PC-3 (cell line): ENCODE measurements at regions not wholly inside any gene's neighbourhood (a gene's known extent, or its start where the extent isn't known, plus 50 kb on each side); places are given as distances from the start of the nearest gene placed in this dataset.

Experiments
- ATAC-seq: fragments of 200-7000 bp; cut with Tn5 transposase; 2 replicates; pipeline ENCODE4 v1.9.1; 2020; ENCODE audit warnings: mild to moderate bottlenecking, moderate library complexity
- BruUV-seq: library from RNA; stranded (reverse); fragments of 400-500 nt; replicated peaks from 2 replicates; lab custom pipeline; 2021; lab: Mats Ljungman, UMichigan
- CTCF ChIA-PET: fragments of 300-600 bp; sonication (Branson Sonifier 250); formaldehyde crosslinking; loops from one replicate; lab custom pipeline; 2022; ENCODE audit warnings: antibody characterized with exemption; lab: Charles Lee
- POLR2A ChIA-PET: fragments of 300-600 bp; sonication (Branson Sonifier 250); formaldehyde crosslinking; loops from one replicate; lab custom pipeline; 2022; ENCODE audit warnings: antibody characterized with exemption; ENCODE audit not compliant: unreplicated experiment; lab: Charles Lee
- DNase-seq: peaks from one replicate; pipeline ENCODE4 v3.0.0-alpha.2; 2015
- H2AFZ ChIP-seq: fragments of 300-600 bp; sonication (generic); 2 replicates; pipeline ENCODE4 v1.6.0; 2016; ENCODE audit warnings: antibody characterized with exemption, low read length
- H3F3A ChIP-seq: fragments of 300-600 bp; sonication (generic); one replicate; pipeline ENCODE4 v1.6.0; 2017; ENCODE audit warnings: antibody characterized with exemption, low read length, control low read depth, mild to moderate bottlenecking; ENCODE audit not compliant: unreplicated experiment
- H3K27ac ChIP-seq: fragments of 300-600 bp; sonication (generic); 2 replicates; pipeline ENCODE4 v1.5.1; 2016; ENCODE audit warnings: mild to moderate bottlenecking, low read length
- H3K27me3 ChIP-seq: fragments of 300-600 bp; sonication (generic); 2 replicates; pipeline ENCODE4 v1.6.1; 2016; ENCODE audit warnings: low read length, mixed read lengths
- H3K36me3 ChIP-seq: fragments of 300-600 bp; sonication (generic); 2 replicates; pipeline ENCODE4 v1.6.1; 2016; ENCODE audit warnings: low read depth, mixed run types, low read length, mixed read lengths
- H3K4me1 ChIP-seq: fragments of 300-600 bp; sonication (generic); 2 replicates; pipeline ENCODE4 v1.5.1; 2016; ENCODE audit warnings: low read length; ENCODE audit not compliant: insufficient read depth
- H3K4me2 ChIP-seq: fragments of 300-600 bp; sonication (generic); 2 replicates; pipeline ENCODE4 v1.6.0; 2016; ENCODE audit warnings: low read length
- H3K4me3 ChIP-seq: fragments of 300-600 bp; sonication (generic); 2 replicates; pipeline ENCODE4 v1.5.1; 2016; ENCODE audit warnings: mild to moderate bottlenecking, low read length, mixed read lengths
- H3K79me2 ChIP-seq: fragments of 300-600 bp; sonication (generic); 2 replicates; pipeline ENCODE4 v1.6.1; 2017; ENCODE audit warnings: low read length, mixed read lengths
- H3K9ac ChIP-seq: fragments of 300-600 bp; sonication (generic); 2 replicates; pipeline ENCODE4 v1.6.0; 2016; ENCODE audit warnings: mild to moderate bottlenecking, low read length
- H3K9me2 ChIP-seq: fragments of 300-600 bp; sonication (generic); replicated peaks from 2 replicates; pipeline ENCODE4 v1.6.1; 2016; ENCODE audit warnings: mixed run types, low read length, mixed read lengths
- H3K9me3 ChIP-seq: fragments of 300-600 bp; sonication (generic); 2 replicates; pipeline ENCODE4 v1.6.1; 2016; ENCODE audit warnings: low read length, mixed read lengths
- H4K20me1 ChIP-seq: fragments of 300-600 bp; sonication (generic); 2 replicates; pipeline ENCODE4 v1.6.1; 2016; ENCODE audit warnings: low read length, mixed read lengths
- EZH2 ChIP-seq: fragments of 300-600 bp; sonication (generic); IDR thresholded peaks from one replicate; pipeline ENCODE4 v1.6.1; 2017; ENCODE audit warnings: antibody characterized with exemption, mild to moderate bottlenecking, low read length; ENCODE audit not compliant: unreplicated experiment
- EZH2phosphoT487 ChIP-seq: fragments of 300-600 bp; sonication (generic); IDR thresholded peaks from 2 replicates; pipeline ENCODE4 v1.6.1; 2018; ENCODE audit warnings: mild to moderate bottlenecking, antibody characterized with exemption, low read length, borderline replicate concordance
- intact Hi-C: fragments of 100-400 bp; cut with micrococcal nuclease; formaldehyde crosslinking; loops from 2 replicates; pipeline ENCODE4 v1.9.0; 2023
- TF ChIP-seq, protein P1 (sequence below): fragments of 300-600 bp; sonication (generic); conservative IDR thresholded peaks from 2 replicates; pipeline ENCODE4 v1.5.1; 2017; ENCODE audit warnings: antibody characterized with exemption, low read depth, mild to moderate bottlenecking, low read length

GRCh38 chr4:144499777-144500176, 146.2 kb upstream of the HHIP start:
- Histone ChIP-seq H3K9me2 (no peaks in the 10 kb centered on the region), H3K9ac (no peak overlapping the region), H3K4me1 (no peaks in the 10 kb centered on the region), H4K20me1 (no peaks in the 10 kb centered on the region), H3K27me3 (peaks cover 12% of the 10 kb centered on the region; the same call in 1 of the 2 replicates), H3K4me2 (no peak overlapping the region), H3K27ac (no peak overlapping the region), H3K79me2 (no peaks in the 10 kb centered on the region), H3K9me3 (no peaks in the 10 kb centered on the region), H3K36me3 (no peaks in the 10 kb centered on the region), H3K4me3 (no peak overlapping the region), H3F3A (no peaks in the 10 kb centered on the region), H2AFZ (no peak overlapping the region)
- no peak for TF ChIP-seq EZH2
- TF ChIP-seq, protein P1, sequence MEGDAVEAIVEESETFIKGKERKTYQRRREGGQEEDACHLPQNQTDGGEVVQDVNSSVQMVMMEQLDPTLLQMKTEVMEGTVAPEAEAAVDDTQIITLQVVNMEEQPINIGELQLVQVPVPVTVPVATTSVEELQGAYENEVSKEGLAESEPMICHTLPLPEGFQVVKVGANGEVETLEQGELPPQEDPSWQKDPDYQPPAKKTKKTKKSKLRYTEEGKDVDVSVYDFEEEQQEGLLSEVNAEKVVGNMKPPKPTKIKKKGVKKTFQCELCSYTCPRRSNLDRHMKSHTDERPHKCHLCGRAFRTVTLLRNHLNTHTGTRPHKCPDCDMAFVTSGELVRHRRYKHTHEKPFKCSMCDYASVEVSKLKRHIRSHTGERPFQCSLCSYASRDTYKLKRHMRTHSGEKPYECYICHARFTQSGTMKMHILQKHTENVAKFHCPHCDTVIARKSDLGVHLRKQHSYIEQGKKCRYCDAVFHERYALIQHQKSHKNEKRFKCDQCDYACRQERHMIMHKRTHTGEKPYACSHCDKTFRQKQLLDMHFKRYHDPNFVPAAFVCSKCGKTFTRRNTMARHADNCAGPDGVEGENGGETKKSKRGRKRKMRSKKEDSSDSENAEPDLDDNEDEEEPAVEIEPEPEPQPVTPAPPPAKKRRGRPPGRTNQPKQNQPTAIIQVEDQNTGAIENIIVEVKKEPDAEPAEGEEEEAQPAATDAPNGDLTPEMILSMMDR = no peak
- ChIA-PET CTCF (no interaction called here), POLR2A (no interaction called here)
- ATAC-seq (no peak), DNase-seq (no peak)
- no TSS peak for BruUV-seq
- intact Hi-C loops = no loop called here

- no peaks in the 10 kb centered on the region for H3F3A ChIP-seq
- POLR2A ChIA-PET = no interaction called here
These were observed 144.7 kb upstream of the HHIP start for GRCh38 chr4:144501231-144501780.

DNA sequence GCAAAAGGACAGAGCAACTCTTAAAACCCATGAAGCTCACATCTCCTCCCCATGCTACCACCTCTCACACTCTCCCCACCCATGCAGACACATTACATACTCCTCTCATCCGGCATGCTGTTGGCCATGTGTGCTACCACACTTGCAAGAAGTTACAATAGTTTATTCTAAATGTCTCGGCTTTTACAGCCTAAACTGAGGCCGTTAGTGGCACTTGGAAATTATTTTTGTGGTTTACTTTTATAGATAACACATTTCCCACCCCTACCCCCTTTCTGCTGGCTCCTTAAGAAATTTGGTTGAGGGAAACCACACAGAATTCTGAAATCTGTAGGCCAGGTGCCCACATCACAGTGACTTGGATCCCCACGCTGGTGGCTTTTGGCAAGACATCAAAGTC, 141.1 kb upstream of the HHIP start:
- H3K36me3 ChIP-seq = no peaks in the 10 kb centered on the region
- CTCF ChIA-PET = no interaction called here
- BruUV-seq = no TSS peak
- H3K9ac ChIP-seq = no peak overlapping the region
- no peak for DNase-seq
- no peak overlapping the region for H3K27ac ChIP-seq
- H3K9me3 ChIP-seq = no peaks in the 10 kb centered on the region
- intact Hi-C loops = no loop called here
- H3K4me2 ChIP-seq = no peak overlapping the region
- no peaks in the 10 kb centered on the region for H3K79me2 ChIP-seq
- H3F3A ChIP-seq = no peaks in the 10 kb centered on the region
- no peak overlapping the region for H2AFZ ChIP-seq
- no peaks in the 10 kb centered on the region for H3K4me1 ChIP-seq
- POLR2A ChIA-PET = no interaction called here
- no peak overlapping the region for H3K4me3 ChIP-seq
- H4K20me1 ChIP-seq = no peaks in the 10 kb centered on the region
- no peak for TF ChIP-seq EZH2
- TF ChIP-seq, protein P1 = no peak
- TF ChIP-seq EZH2phosphoT487 = no peak
- ATAC-seq = no peak
- no peaks in the 10 kb centered on the region for H3K27me3 ChIP-seq
- H3K9me2 ChIP-seq = no peaks in the 10 kb centered on the region

More at GRCh38 chr4:144501231-144501780, 144.7 kb upstream of the HHIP start:
- H3K4me1 ChIP-seq = no peaks in the 10 kb centered on the region
- no peak overlapping the region for H3K4me2 ChIP-seq
- no peak for DNase-seq
- no peak overlapping the region for H3K27ac ChIP-seq
- no peaks in the 10 kb centered on the region for H3K9me3 ChIP-seq
- intact Hi-C loops = no loop called here
- no peaks in the 10 kb centered on the region for H3K79me2 ChIP-seq
- H2AFZ ChIP-seq = no peak overlapping the region
- H3K9ac ChIP-seq = no peak overlapping the region
- CTCF ChIA-PET = no interaction called here
- H3K36me3 ChIP-seq = no peaks in the 10 kb centered on the region
- ATAC-seq = no peak
- no peaks in the 10 kb centered on the region for H4K20me1 ChIP-seq
- BruUV-seq = no TSS peak
- H3K27me3 ChIP-seq = peaks cover 12% of the 10 kb centered on the region; the same call in 1 of the 2 replicates
- no peaks in the 10 kb centered on the region for H3K9me2 ChIP-seq
- no peak overlapping the region for H3K4me3 ChIP-seq
- TF ChIP-seq EZH2 = no peak
- TF ChIP-seq EZH2phosphoT487 = no peak
- TF ChIP-seq, protein P1 = no peak
